ENCODE measurements at regions not wholly inside any gene's neighbourhood (a gene's known extent, or its start where the extent isn't known, plus 50 kb on each side); places are given as distances from the start of the nearest gene placed in this dataset.

- Histone ChIP-seq H3K9me3 (ENCODE audit: low read depth, low read length) (no peaks in the 10 kb centered on the region), H3K27ac (no peak overlapping the region), H3K36me3 (ENCODE audit: insufficient read depth, low read length) (no peaks in the 10 kb centered on the region), H3K4me3 (no peak overlapping the region), H3K9ac (ENCODE audit: insufficient read length) (no peak overlapping the region)
- TF ChIP-seq POLR2AphosphoS5 (IDR thresholded peaks at IDR 0.05; ENCODE audit: borderline replicate concordance, low read depth, low read length) (no peak), FOXP2 (optimal IDR thresholded peaks at IDR 0.05; ENCODE audit: control extremely low read depth, extremely low read length, insufficient read depth) (no peak), EZH2 (IDR thresholded peaks at IDR 0.05) (no peak)
- DNase-seq (ENCODE audit: low read depth, low spot score), result no peak
Observed at GRCh38 chr4:41318839-41319530, 62.3 kb downstream of the UCHL1 start.

- Histone ChIP-seq H3K9me3 (ENCODE audit: low read depth, low read length) (no peaks in the 10 kb centered on the region), H3K36me3 (ENCODE audit: insufficient read depth, low read length) (no peaks in the 10 kb centered on the region), H3K27ac (no peak overlapping the region), H3K9ac (ENCODE audit: insufficient read length) (no peak overlapping the region), H3K4me3 (no peak overlapping the region)
- TF ChIP-seq POLR2AphosphoS5 (IDR thresholded peaks at IDR 0.05; ENCODE audit: borderline replicate concordance, low read depth, low read length), result no peak
- DNase-seq (ENCODE audit: low read depth, low spot score), result no peak
Observed at GRCh38 chr4:41319553-41319952, 62.8 kb downstream of the UCHL1 start.

- no peak overlapping the region for H3K27ac ChIP-seq
- H3K9ac ChIP-seq (ENCODE audit: insufficient read length), result no peak overlapping the region
- DNase-seq (ENCODE audit: low read depth, low spot score), result no peak
- H3K9me3 ChIP-seq (ENCODE audit: low read depth, low read length), result no peaks in the 10 kb centered on the region
- no peak for TF ChIP-seq POLR2AphosphoS5 (IDR thresholded peaks at IDR 0.05; ENCODE audit: borderline replicate concordance, low read depth, low read length)
- no peak for TF ChIP-seq FOXP2 (optimal IDR thresholded peaks at IDR 0.05; ENCODE audit: control extremely low read depth, extremely low read length, insufficient read depth)
- no peak for TF ChIP-seq EZH2 (IDR thresholded peaks at IDR 0.05)
- H3K36me3 ChIP-seq (ENCODE audit: insufficient read depth, low read length), result no peaks in the 10 kb centered on the region
- H3K4me3 ChIP-seq, result no peak overlapping the region
Observed at GRCh38 chr4:41320278-41320677, 63.5 kb downstream of the UCHL1 start.

GRCh38 chr4:41320786-41321185, 64.1 kb downstream of the UCHL1 start:
- Histone ChIP-seq H3K9me3 (ENCODE audit: low read depth, low read length) (no peaks in the 10 kb centered on the region), H3K36me3 (ENCODE audit: insufficient read depth, low read length) (no peaks in the 10 kb centered on the region), H3K27ac (no peak overlapping the region), H3K9ac (ENCODE audit: insufficient read length) (no peak overlapping the region), H3K4me3 (no peak overlapping the region)
- no peak for DNase-seq (ENCODE audit: low read depth, low spot score)
- TF ChIP-seq POLR2AphosphoS5 (IDR thresholded peaks at IDR 0.05; ENCODE audit: borderline replicate concordance, low read depth, low read length) (no peak), EZH2 (IDR thresholded peaks at IDR 0.05) (no peak), FOXP2 (optimal IDR thresholded peaks at IDR 0.05; ENCODE audit: control extremely low read depth, extremely low read length, insufficient read depth) (no peak)

GRCh38 chr4:41321216-41321945, 64.7 kb downstream of the UCHL1 start:
- H3K4me3 ChIP-seq, result no peak overlapping the region
- no peak for TF ChIP-seq FOXP2 (optimal IDR thresholded peaks at IDR 0.05; ENCODE audit: control extremely low read depth, extremely low read length, insufficient read depth)
- TF ChIP-seq POLR2AphosphoS5 (IDR thresholded peaks at IDR 0.05; ENCODE audit: borderline replicate concordance, low read depth, low read length), result no peak
- TF ChIP-seq EZH2 (IDR thresholded peaks at IDR 0.05), result no peak
- H3K9me3 ChIP-seq (ENCODE audit: low read depth, low read length), result no peaks in the 10 kb centered on the region
- no peak overlapping the region for H3K27ac ChIP-seq
- no peak overlapping the region for H3K9ac ChIP-seq (ENCODE audit: insufficient read length)
- no peaks in the 10 kb centered on the region for H3K36me3 ChIP-seq (ENCODE audit: insufficient read depth, low read length)
- no peak for DNase-seq (ENCODE audit: low read depth, low spot score)

GRCh38 chr4:41322617-41323016, 65.9 kb downstream of the UCHL1 start:
- no peak for DNase-seq (ENCODE audit: low read depth, low spot score)
- TF ChIP-seq POLR2AphosphoS5 (IDR thresholded peaks at IDR 0.05; ENCODE audit: borderline replicate concordance, low read depth, low read length) (no peak), EZH2 (IDR thresholded peaks at IDR 0.05) (no peak), FOXP2 (optimal IDR thresholded peaks at IDR 0.05; ENCODE audit: control extremely low read depth, extremely low read length, insufficient read depth) (no peak)
- Histone ChIP-seq H3K9me3 (ENCODE audit: low read depth, low read length) (no peaks in the 10 kb centered on the region), H3K36me3 (ENCODE audit: insufficient read depth, low read length) (no peaks in the 10 kb centered on the region), H3K9ac (ENCODE audit: insufficient read length) (no peak overlapping the region), H3K4me3 (no peak overlapping the region), H3K27ac (no peak overlapping the region)

- Histone ChIP-seq H3K9me3 (ENCODE audit: low read depth, low read length) (no peaks in the 10 kb centered on the region), H3K4me3 (no peak overlapping the region), H3K36me3 (ENCODE audit: insufficient read depth, low read length) (no peaks in the 10 kb centered on the region), H3K27ac (no peak overlapping the region), H3K9ac (ENCODE audit: insufficient read length) (no peak overlapping the region)
- TF ChIP-seq POLR2AphosphoS5 (IDR thresholded peaks at IDR 0.05; ENCODE audit: borderline replicate concordance, low read depth, low read length), result no peak
- TF ChIP-seq EZH2 (IDR thresholded peaks at IDR 0.05), result no peak
- no peak for TF ChIP-seq FOXP2 (optimal IDR thresholded peaks at IDR 0.05; ENCODE audit: control extremely low read depth, extremely low read length, insufficient read depth)
- DNase-seq (ENCODE audit: low read depth, low spot score), result no peak
Observed at GRCh38 chr4:41323179-41323578, 66.5 kb downstream of the UCHL1 start.

GRCh38 chr4:41323706-41324105, 67.0 kb downstream of the UCHL1 start:
- no peak for DNase-seq (ENCODE audit: low read depth, low spot score)
- Histone ChIP-seq H3K9ac (ENCODE audit: insufficient read length) (no peak overlapping the region), H3K4me3 (no peak overlapping the region), H3K27ac (no peak overlapping the region), H3K36me3 (ENCODE audit: insufficient read depth, low read length) (no peaks in the 10 kb centered on the region), H3K9me3 (ENCODE audit: low read depth, low read length) (no peaks in the 10 kb centered on the region)
- TF ChIP-seq FOXP2 (optimal IDR thresholded peaks at IDR 0.05; ENCODE audit: control extremely low read depth, extremely low read length, insufficient read depth), result no peak
- no peak for TF ChIP-seq EZH2 (IDR thresholded peaks at IDR 0.05)
- TF ChIP-seq POLR2AphosphoS5 (IDR thresholded peaks at IDR 0.05; ENCODE audit: borderline replicate concordance, low read depth, low read length), result no peak
